Adipocyte (in vitro differentiated cells): ENCODE measurements at regions not wholly inside any gene's neighbourhood (a gene's known extent, or its start where the extent isn't known, plus 50 kb on each side); places are given as distances from the start of the nearest gene placed in this dataset.
A peak's percentile ranks its signal among the peaks of the same experiment; 100 is the strongest.

ENCODE experiments used
- DNase-seq: peaks from one replicate; pipeline ENCODE4 v3.0.0-alpha.2; 2015; ENCODE audit warnings: low read depth
- H3K27me3 ChIP-seq: replicated peaks from 2 replicates; pipeline ENCODE4 v1.7.0; 2013; ENCODE audit warnings: mild to moderate bottlenecking, low read length, moderate library complexity; ENCODE audit not compliant: control insufficient read depth, insufficient read depth
- H3K36me3 ChIP-seq: 2 replicates; pipeline ENCODE4 v1.7.0; 2013; ENCODE audit warnings: low read length, mild to moderate bottlenecking, moderate library complexity; ENCODE audit not compliant: control insufficient read depth, insufficient read depth, severe bottlenecking
- H3K4me1 ChIP-seq: 2 replicates; pipeline ENCODE4 v1.7.0; 2013; ENCODE audit warnings: mild to moderate bottlenecking, low read length, moderate library complexity; ENCODE audit not compliant: control insufficient read depth, insufficient read depth
- H3K4me3 ChIP-seq: 2 replicates; pipeline ENCODE4 v1.7.0; 2013; ENCODE audit warnings: mild to moderate bottlenecking, low read length, moderate library complexity
- H3K9ac ChIP-seq: 2 replicates; pipeline ENCODE4 v1.7.0; 2013; ENCODE audit warnings: mild to moderate bottlenecking, low read length, moderate library complexity
- H3K9me3 ChIP-seq: 2 replicates; pipeline ENCODE4 v1.7.0; 2013; ENCODE audit warnings: mild to moderate bottlenecking, low read length, moderate library complexity; ENCODE audit not compliant: control insufficient read depth

DNA sequence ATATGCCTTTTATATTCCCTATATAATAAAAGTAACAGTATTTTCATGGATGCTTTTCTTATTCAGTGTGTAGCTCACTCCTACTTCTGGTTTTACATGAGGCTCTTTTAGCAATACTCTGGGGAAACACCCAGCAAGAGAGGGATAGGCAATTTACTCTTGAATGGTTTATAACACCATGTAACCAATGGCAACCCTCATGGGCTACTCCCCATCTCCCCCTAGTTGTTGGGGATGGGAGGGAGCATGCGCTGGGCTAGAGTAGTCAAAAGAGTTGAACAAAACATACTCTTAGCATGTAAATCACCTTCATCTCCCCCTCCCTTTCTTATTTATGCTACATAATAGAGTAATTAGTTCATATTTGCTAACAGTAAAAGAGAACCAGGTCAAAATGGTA lies 140.1 kb upstream of the LRFN2 start:
- Histone ChIP-seq H3K9me3 (no peaks in the 10 kb centered on the region), H3K4me3 (no peak overlapping the region), H3K9ac (no peak overlapping the region), H3K27me3 (no peaks in the 10 kb centered on the region), H3K36me3 (no peaks in the 10 kb centered on the region), H3K4me1 (peaks cover 2% of the 10 kb centered on the region)
- DNase-seq: no peak

DNA sequence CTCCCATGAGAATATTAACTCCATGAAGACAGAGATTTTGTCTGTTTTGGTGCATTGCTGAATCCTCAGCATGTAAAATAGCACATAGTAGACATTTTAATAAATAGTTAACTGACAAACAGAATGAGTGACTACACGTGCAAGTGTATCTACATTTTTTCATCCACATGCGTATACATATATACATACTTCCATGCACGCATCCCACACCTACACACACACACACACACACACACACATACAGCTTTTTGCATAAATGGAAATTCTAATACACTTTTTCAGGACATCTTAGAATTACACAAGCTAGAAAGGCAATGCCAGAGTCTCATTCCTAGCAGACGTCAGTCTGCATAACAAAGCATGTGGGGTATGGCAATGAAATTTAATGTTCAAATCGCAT lies 139.7 kb upstream of the LRFN2 start:
- no peak overlapping the region for H3K4me3 ChIP-seq
- H3K36me3 ChIP-seq: no peaks in the 10 kb centered on the region
- peaks cover 4% of the 10 kb centered on the region for H3K4me1 ChIP-seq
- DNase-seq: no peak
- no peak overlapping the region for H3K9ac ChIP-seq
- H3K9me3 ChIP-seq: no peaks in the 10 kb centered on the region
- H3K27me3 ChIP-seq: no peaks in the 10 kb centered on the region

DNA sequence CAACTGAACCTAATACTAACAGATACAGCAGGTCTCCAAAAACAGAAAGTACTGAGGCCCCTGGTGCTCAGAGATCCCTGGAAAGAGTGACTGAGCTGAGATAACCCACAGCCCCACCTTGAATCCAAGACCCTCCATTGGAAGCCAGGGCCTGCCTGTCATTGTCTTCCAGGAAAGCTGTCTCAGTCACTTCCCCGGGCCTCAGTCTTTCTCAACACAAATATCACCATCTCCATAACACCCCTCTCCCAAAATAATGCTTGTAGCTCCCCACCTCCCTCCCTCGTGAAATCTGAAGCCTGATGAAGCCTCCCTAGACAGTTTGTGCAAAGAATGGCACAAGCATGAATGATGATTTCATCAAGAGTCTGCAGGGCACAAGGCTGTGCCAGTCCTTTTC lies 138.2 kb upstream of the LRFN2 start:
- Histone ChIP-seq H3K9me3 (no peaks in the 10 kb centered on the region), H3K9ac (no peak overlapping the region), H3K4me1 (peaks cover 4% of the 10 kb centered on the region), H3K4me3 (no peak overlapping the region), H3K36me3 (no peaks in the 10 kb centered on the region), H3K27me3 (no peaks in the 10 kb centered on the region)
- no peak for DNase-seq

DNA sequence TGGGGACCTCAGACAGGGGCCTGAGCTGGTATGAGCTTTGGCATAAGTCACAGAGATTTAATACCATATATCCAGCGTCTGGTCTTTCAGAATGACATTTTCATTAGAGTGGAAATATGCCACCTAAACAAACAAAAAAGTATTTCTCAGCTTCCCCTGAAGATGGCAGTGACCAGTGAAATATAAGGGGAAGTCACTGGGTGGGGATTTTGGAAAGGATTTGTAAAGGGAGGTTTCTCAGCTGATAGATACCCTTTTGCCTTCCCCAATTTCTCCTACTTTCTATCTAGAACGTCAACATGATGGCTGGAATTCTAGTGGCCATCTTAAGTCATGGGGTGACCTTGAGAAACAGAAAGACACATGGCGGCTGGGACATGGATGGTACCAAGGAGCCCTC lies 137.7 kb upstream of the LRFN2 start:
- Histone ChIP-seq H3K36me3 (no peaks in the 10 kb centered on the region), H3K9ac (no peak overlapping the region), H3K27me3 (no peaks in the 10 kb centered on the region), H3K9me3 (no peaks in the 10 kb centered on the region), H3K4me3 (no peak overlapping the region), H3K4me1 (peaks cover 4% of the 10 kb centered on the region)
- no peak for DNase-seq

DNA sequence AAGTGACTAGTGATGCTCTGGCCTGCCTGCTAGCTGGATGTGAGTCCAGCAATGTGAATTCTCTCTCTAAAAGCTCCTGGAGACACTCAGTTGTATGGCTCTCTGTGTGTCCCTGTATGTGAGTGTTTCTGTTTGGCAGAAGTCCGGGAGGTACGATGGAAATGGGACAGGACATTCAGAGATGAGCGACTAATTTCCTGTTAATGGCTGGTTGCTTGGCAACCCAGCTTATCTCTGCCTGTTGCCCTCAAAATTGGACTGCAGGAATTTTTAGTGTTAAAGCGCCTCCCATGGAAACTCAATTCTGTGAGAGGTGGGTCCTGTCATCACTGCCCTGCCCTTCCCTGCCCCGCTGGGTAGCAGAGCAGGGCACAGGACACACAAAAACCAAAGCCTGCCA lies 136.8 kb upstream of the LRFN2 start:
- Histone ChIP-seq H3K36me3 (no peaks in the 10 kb centered on the region), H3K9ac (no peak overlapping the region), H3K27me3 (no peaks in the 10 kb centered on the region), H3K4me1 (peaks cover 4% of the 10 kb centered on the region), H3K4me3 (no peak overlapping the region), H3K9me3 (no peaks in the 10 kb centered on the region)
- no peak for DNase-seq

DNA sequence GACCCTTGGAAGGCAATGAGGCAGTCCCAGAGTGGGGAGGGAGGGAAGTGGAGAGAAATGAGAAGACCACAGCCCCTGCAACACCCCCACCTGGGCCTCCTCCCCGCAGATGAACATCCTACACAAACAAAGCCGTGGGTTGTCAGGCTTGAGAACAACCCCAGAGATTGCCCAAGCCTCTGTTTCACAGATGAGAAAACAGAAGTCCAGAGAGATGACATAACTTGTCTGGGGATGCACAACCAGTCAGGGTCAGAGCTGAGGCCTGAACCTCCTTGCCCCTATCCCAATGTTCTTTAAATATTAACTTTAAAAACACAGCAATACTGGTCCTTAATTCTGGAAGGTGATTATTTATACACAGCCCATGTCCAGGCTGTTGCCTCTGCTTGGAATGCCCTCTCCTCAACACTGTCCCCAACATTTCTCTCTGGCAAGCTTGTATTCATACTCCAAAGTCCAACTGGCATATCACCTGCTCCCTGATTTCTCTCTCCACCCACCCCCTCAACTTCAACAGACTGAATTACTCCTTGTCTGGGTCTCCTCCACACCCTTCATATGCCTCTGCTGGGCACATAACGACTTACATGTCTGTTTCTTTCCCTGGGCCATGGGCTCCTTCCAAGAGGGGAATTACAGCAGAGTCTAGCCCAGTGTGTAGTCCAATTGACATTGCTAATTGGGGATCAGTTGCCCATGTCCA lies 135.5 kb upstream of the LRFN2 start:
- Histone ChIP-seq H3K9ac (no peak overlapping the region), H3K27me3 (no peaks in the 10 kb centered on the region), H3K9me3 (no peaks in the 10 kb centered on the region), H3K36me3 (no peaks in the 10 kb centered on the region), H3K4me3 (no peak overlapping the region), H3K4me1 (peaks cover 4% of the 10 kb centered on the region)
- peak; percentile 63 for DNase-seq

DNA sequence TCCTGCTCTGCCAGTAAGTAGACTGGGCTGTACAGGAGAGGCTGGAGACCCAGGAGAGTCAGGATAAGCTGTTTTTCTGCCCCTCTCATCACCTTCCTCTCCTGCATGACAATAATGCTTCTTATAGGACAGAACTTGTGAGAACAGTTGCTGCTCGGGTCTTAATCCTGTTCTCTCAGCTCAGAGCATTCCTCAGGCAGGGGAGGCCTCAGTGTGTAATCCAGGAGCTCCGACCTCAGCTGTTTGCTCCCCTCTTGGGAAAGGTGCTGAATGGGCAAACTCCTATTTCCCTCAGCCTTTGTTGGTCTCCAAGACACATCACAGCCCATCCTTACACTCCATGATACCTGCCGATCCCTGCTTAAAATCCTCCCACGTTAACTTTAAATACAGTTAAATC lies 134.9 kb upstream of the LRFN2 start:
- DNase-seq: peak; percentile 5
- H3K9ac ChIP-seq: no peak overlapping the region
- no peaks in the 10 kb centered on the region for H3K27me3 ChIP-seq
- H3K4me3 ChIP-seq: no peak overlapping the region
- no peaks in the 10 kb centered on the region for H3K36me3 ChIP-seq
- H3K4me1 ChIP-seq: peaks cover 4% of the 10 kb centered on the region
- H3K9me3 ChIP-seq: no peaks in the 10 kb centered on the region

DNA sequence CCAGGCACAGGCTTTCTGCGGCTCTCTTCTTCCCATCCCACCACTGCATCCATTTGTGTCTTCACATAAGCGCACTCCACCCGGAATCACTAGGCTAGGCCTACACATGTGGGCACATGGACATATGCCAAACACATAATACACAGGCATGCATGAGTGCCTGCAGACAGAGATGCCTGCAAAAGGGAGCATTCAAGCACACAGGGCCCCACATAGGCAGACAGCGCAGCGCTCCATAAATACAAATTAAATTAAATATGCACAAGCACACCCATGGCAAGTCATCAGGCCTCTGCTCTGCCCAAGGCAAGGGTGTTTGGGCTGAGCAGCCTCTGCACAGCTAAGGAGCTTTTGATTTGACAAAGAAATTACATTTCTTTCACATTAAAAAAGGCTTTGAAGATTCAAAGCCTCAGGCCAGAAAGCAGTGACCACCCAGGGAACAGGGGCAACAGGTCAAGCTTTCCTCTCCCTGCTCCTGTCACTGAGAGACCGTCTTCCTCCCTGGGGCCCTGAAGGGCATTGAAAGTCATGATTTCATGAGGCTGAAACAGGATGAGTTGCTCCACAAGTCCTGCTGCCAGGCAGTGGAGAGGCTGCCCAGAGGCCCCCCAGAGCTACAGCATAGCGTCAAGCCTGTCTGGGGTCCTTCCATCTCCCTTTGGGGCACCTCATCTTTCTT lies 134.2 kb upstream of the LRFN2 start:
- H3K27me3 ChIP-seq: no peaks in the 10 kb centered on the region
- H3K4me1 ChIP-seq: peaks cover 4% of the 10 kb centered on the region
- no peaks in the 10 kb centered on the region for H3K36me3 ChIP-seq
- no peaks in the 10 kb centered on the region for H3K9me3 ChIP-seq
- DNase-seq: peak; percentile 7
- no peak overlapping the region for H3K9ac ChIP-seq
- no peak overlapping the region for H3K4me3 ChIP-seq

DNA sequence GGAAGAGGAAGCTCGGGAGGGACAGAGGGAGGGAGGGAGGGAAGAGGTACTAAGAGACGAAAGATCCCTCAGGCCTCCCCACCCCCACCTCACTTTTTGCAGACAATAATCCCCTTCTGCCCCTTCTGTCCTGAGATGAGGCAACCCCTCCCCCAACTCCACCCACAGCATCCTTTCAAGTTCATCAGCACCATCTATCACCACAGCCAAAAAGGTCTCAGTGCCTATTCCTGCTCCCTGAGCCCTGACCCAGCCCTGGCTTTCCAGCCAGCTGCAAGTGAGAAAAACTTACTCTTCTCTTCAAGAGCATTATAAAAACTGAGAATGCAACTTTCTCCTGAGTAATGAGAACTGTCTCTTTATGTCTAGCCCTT lies 133.2 kb upstream of the LRFN2 start:
- peaks cover 9% of the 10 kb centered on the region for H3K4me1 ChIP-seq
- H3K36me3 ChIP-seq: no peaks in the 10 kb centered on the region
- no peak overlapping the region for H3K9ac ChIP-seq
- DNase-seq: no peak
- no peak overlapping the region for H3K4me3 ChIP-seq
- no peaks in the 10 kb centered on the region for H3K27me3 ChIP-seq
- H3K9me3 ChIP-seq: no peaks in the 10 kb centered on the region

DNA sequence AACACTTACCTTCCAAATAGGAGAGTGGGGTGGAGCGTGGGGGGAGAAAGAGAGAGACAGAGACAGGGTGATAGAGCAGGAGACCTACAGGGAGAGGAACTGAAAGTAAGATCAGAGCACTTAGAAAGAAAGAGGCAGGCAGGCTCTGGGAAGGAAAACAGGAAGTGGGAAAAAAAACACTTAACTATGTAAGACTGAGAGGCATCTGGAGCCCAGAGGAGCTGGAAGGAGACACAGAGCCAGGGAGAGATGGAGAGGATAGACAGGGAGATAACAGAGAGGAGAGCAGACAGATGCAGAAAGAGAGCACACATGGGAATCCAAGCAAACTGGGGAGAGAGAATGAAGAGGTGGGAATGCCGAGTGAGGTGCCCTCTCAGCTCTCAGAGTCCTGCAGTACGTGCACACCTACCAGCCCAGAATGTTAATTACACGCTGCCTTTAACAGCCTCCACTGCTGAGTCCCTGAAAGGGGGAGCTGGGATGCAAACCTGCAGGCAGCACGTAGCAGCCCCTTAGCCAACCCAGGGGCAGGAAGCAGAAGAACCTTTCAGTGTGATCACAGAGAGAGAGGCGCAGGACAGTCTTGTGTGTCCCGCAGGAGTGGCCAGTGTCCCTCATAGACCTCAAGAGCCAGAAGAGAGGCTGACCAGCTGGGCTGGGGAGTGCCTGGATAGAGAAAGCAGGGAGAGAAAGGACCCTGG lies 132.7 kb upstream of the LRFN2 start:
- peak; percentile 57 for DNase-seq
- Histone ChIP-seq H3K36me3 (no peaks in the 10 kb centered on the region), H3K4me3 (peak overlapping the region; percentile 42)

DNA sequence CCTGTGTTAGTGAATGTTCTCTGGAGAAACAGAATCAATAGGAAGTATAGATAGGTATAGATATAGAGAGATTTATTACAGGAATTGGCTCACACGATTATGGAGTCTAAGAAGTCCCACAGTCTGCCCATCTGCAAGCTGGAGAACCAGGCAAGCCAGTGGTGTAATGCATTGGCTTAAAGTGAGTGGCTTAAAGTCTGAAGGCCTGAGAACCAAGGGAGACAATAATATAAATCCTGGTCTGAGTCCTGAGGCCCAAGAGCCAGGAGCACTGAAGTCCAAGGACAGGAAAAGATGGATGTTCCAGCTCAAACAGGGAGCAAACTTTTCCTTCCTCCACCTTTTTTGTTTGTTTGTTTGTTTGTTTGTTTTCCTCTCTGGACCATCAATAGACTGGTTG lies 131.2 kb upstream of the LRFN2 start:
- Histone ChIP-seq H3K4me3 (no peak overlapping the region), H3K4me1 (peaks cover 9% of the 10 kb centered on the region), H3K9ac (no peak overlapping the region), H3K9me3 (no peaks in the 10 kb centered on the region), H3K27me3 (no peaks in the 10 kb centered on the region), H3K36me3 (no peaks in the 10 kb centered on the region)
- no peak for DNase-seq

More for the DNA sequence above, 132.7 kb upstream of the LRFN2 start:
- H3K9me3 ChIP-seq: no peaks in the 10 kb centered on the region
- peaks cover 9% of the 10 kb centered on the region for H3K4me1 ChIP-seq
- no peaks in the 10 kb centered on the region for H3K27me3 ChIP-seq
- peak overlapping the region; percentile 50 for H3K9ac ChIP-seq
